Neural cell (in vitro differentiated cells): ENCODE measurements at regions not wholly inside any gene's neighbourhood (a gene's known extent, or its start where the extent isn't known, plus 50 kb on each side); places are given as distances from the start of the nearest gene placed in this dataset.

Source experiments
- EP300 ChIP-seq: fragments of 450-650 bp; conservative IDR thresholded peaks from 2 replicates; pipeline ENCODE4 v1.6.1; 2014; ENCODE audit warnings: antibody characterized with exemption, mild to moderate bottlenecking, moderate library complexity; ENCODE audit not compliant: poor library complexity, severe bottlenecking
- EZH2 ChIP-seq: fragments of 200-600, 300-800 bp; shearing (Covaris generic), sonication (generic); IDR thresholded peaks from 2 replicates; pipeline ENCODE4 v1.6.1; 2014; ENCODE audit warnings: antibody characterized with exemption, low read length, borderline replicate concordance, mild to moderate bottlenecking; ENCODE audit not compliant: insufficient read depth, poor library complexity, severe bottlenecking
- MXI1 ChIP-seq: fragments of 450-650 bp; conservative IDR thresholded peaks from 2 replicates; pipeline ENCODE4 v1.6.1; 2014; ENCODE audit warnings: antibody characterized with exemption, mild to moderate bottlenecking; ENCODE audit not compliant: poor library complexity, severe bottlenecking
- POLR2AphosphoS5 ChIP-seq: IDR thresholded peaks from 2 replicates; pipeline ENCODE4 v1.6.1; 2012
- SMC3 ChIP-seq: fragments of 450-650 bp; conservative IDR thresholded peaks from 2 replicates; pipeline ENCODE4 v1.6.1; 2014; ENCODE audit warnings: antibody characterized with exemption, mild to moderate bottlenecking, moderate library complexity; ENCODE audit not compliant: poor library complexity
- TF ChIP-seq, protein P1 (sequence below): fragments of 450-650 bp; IDR thresholded peaks from 2 replicates; pipeline ENCODE4 v1.5.1; 2014; ENCODE audit warnings: antibody characterized with exemption, mild to moderate bottlenecking, moderate library complexity; ENCODE audit not compliant: poor library complexity, severe bottlenecking

DNA sequence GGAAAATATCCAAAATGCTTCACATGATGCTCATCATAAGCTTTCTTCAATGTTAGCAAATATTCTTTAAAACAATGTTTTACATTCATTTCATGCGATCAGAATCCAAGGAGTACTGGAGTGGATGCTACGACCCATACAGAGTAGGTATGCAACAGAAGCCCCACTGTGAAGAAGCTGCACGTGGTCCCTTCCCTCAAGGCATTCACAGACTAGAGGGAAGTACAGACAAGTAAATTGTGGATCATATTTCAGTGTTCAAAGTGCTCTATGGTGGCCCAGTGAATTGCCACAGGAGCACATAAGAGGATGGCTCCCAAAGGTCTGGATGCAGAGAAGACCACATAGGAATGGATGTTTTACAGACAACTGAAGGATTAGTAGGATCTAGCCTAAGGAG, 789.9 kb downstream of the IGSF11 start:
- TF ChIP-seq EP300 (no peak), POLR2AphosphoS5 (no peak), EZH2 (no peak), MXI1 (no peak), SMC3 (no peak)
- TF ChIP-seq, protein P1, sequence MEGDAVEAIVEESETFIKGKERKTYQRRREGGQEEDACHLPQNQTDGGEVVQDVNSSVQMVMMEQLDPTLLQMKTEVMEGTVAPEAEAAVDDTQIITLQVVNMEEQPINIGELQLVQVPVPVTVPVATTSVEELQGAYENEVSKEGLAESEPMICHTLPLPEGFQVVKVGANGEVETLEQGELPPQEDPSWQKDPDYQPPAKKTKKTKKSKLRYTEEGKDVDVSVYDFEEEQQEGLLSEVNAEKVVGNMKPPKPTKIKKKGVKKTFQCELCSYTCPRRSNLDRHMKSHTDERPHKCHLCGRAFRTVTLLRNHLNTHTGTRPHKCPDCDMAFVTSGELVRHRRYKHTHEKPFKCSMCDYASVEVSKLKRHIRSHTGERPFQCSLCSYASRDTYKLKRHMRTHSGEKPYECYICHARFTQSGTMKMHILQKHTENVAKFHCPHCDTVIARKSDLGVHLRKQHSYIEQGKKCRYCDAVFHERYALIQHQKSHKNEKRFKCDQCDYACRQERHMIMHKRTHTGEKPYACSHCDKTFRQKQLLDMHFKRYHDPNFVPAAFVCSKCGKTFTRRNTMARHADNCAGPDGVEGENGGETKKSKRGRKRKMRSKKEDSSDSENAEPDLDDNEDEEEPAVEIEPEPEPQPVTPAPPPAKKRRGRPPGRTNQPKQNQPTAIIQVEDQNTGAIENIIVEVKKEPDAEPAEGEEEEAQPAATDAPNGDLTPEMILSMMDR: no peak
